Adrenal gland (tissue), 5 donors: ENCODE measurements at regions not wholly inside any gene's neighbourhood (a gene's known extent, or its start where the extent isn't known, plus 50 kb on each side); places are given as distances from the start of the nearest gene placed in this dataset.

ENCODE experiments used
- CTCF ChIP-seq, 6 experiments: fragments of 450-650 bp in 4 of 6; fragments of 200-600 bp in 2 of 6; sonication (generic) in 1 of 6; IDR thresholded peaks; 1 replicate in 5 of 6; 2 replicates in 1 of 6; pipeline versions ENCODE4 v1.5.1 to v1.8.0; 2016 to 2021; ENCODE audit warnings: antibody characterized with exemption in 6 of 6, mild to moderate bottlenecking in 2 of 6, moderate library complexity in 1 of 6
- POLR2A ChIP-seq, 2 donors: fragments of 450-650 bp; IDR thresholded peaks; one replicate each; pipeline ENCODE4 v1.6.1; 2017; ENCODE audit warnings: antibody characterized with exemption in 2 of 2, mild to moderate bottlenecking in 2 of 2, moderate library complexity in 1 of 2
- donor health status: DM: no; HTN: no; CAD: no.

DNA sequence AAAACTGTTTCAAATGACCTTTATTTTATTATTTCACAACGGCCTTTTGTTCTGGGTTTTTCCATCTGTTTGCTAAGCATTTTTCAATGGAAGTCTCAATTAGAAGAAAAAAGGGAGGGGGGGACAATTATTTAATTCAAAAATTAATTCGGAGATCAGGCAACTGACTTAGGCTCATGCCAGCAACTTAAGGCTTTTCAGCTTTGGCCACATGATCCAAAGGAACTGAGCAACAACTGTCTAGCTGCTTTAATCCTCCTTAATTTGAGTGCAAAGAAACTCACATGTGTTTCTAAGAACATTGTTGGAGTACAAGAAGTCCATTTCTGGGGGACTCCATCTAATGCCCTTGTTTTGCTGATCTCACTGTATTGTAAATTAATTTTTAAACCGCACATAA, 188.0 kb downstream of the EXOC5 start:
- TF ChIP-seq CTCF (IDR thresholded peaks at IDR 0.05) (no peak), POLR2A (IDR thresholded peaks at IDR 0.05) (no peak)
